ENCODE measurements at regions not wholly inside any gene's neighbourhood (a gene's known extent, or its start where the extent isn't known, plus 50 kb on each side); places are given as distances from the start of the nearest gene placed in this dataset.
A peak's percentile ranks its signal among the peaks of the same experiment; 100 is the strongest.
"Not testable (repeated sequence)": the region's sequence is repeated elsewhere in the genome, so short reads cannot be mapped to it uniquely, and the experiment has no call there.

- no peak for DNase-seq (ENCODE audit: extremely low read depth in 1 of 11, low read depth in 9 of 11, low spot score in 4 of 11)
These were observed 52.7 kb upstream of the PLA2G4A start for GRCh38 chr1:186775881-186776560.

GRCh38 chr1:186775036-186775435 lies 53.7 kb upstream of the PLA2G4A start:
- DNase-seq (ENCODE audit: extremely low read depth in 1 of 11, low read depth in 9 of 11, low spot score in 4 of 11): no peak

GRCh38 chr1:186772228-186772627 lies 56.5 kb upstream of the PLA2G4A start:
- no peak for DNase-seq (ENCODE audit: extremely low read depth in 1 of 11, low read depth in 9 of 11, low spot score in 4 of 11)

- DNase-seq (ENCODE audit: extremely low read depth in 1 of 11, low read depth in 9 of 11, low spot score in 4 of 11): no peak
These were observed 58.3 kb upstream of the PLA2G4A start for GRCh38 chr1:186770421-186770820.

- no peak for DNase-seq (ENCODE audit: extremely low read depth in 1 of 11, low read depth in 9 of 11, low spot score in 4 of 11)
These were observed 59.8 kb upstream of the PLA2G4A start for GRCh38 chr1:186768906-186769305.

- no peak for DNase-seq (ENCODE audit: extremely low read depth in 1 of 11, low read depth in 9 of 11, low spot score in 4 of 11)
These were observed 63.3 kb upstream of the PLA2G4A start for GRCh38 chr1:186765446-186765845.

GRCh38 chr1:186763107-186763506 lies 65.6 kb upstream of the PLA2G4A start:
- DNase-seq (ENCODE audit: extremely low read depth in 1 of 11, low read depth in 9 of 11, low spot score in 4 of 11): no peak

GRCh38 chr1:186762653-186763052 lies 66.1 kb upstream of the PLA2G4A start:
- DNase-seq (ENCODE audit: extremely low read depth in 1 of 11, low read depth in 9 of 11, low spot score in 4 of 11): no peak

- DNase-seq (ENCODE audit: extremely low read depth in 1 of 11, low read depth in 9 of 11, low spot score in 4 of 11): no peak
These were observed 67.4 kb upstream of the PLA2G4A start for GRCh38 chr1:186761358-186761757.

GRCh38 chr1:186760446-186760845 lies 68.3 kb upstream of the PLA2G4A start:
- no peak for DNase-seq (ENCODE audit: extremely low read depth in 1 of 11, low read depth in 9 of 11, low spot score in 4 of 11)

- DNase-seq (ENCODE audit: extremely low read depth in 1 of 11, low read depth in 9 of 11, low spot score in 4 of 11): not testable (repeated sequence)
These were observed 69.7 kb upstream of the PLA2G4A start for GRCh38 chr1:186758896-186759606.

GRCh38 chr1:186757851-186758250 lies 70.9 kb upstream of the PLA2G4A start:
- DNase-seq (ENCODE audit: extremely low read depth in 1 of 11, low read depth in 9 of 11, low spot score in 4 of 11): no peak

- no peak for DNase-seq (ENCODE audit: extremely low read depth in 1 of 11, low read depth in 9 of 11, low spot score in 4 of 11)
These were observed 74.1 kb upstream of the PLA2G4A start for GRCh38 chr1:186754542-186755145.

GRCh38 chr1:186753241-186753640 lies 73.0 kb upstream of the PTGS2 start:
- no peak for DNase-seq (ENCODE audit: extremely low read depth in 1 of 11, low read depth in 9 of 11, low spot score in 4 of 11)

GRCh38 chr1:186750257-186750656 lies 70.0 kb upstream of the PTGS2 start:
- no peak for DNase-seq (ENCODE audit: extremely low read depth in 1 of 11, low read depth in 9 of 11, low spot score in 4 of 11)

GRCh38 chr1:186749820-186750219 lies 69.6 kb upstream of the PTGS2 start:
- no peak for DNase-seq (ENCODE audit: extremely low read depth in 1 of 11, low read depth in 9 of 11, low spot score in 4 of 11)

GRCh38 chr1:186747661-186748060 lies 67.4 kb upstream of the PTGS2 start:
- DNase-seq (ENCODE audit: extremely low read depth in 1 of 11, low read depth in 9 of 11, low spot score in 4 of 11): no peak

GRCh38 chr1:186745531-186746146 lies 65.4 kb upstream of the PTGS2 start:
- peak in 1 of 11 donors; percentile 4 for DNase-seq (ENCODE audit: extremely low read depth in 1 of 11, low read depth in 9 of 11, low spot score in 4 of 11)

- DNase-seq (ENCODE audit: extremely low read depth in 1 of 11, low read depth in 9 of 11, low spot score in 4 of 11): no peak
These were observed 61.4 kb upstream of the PTGS2 start for GRCh38 chr1:186741640-186742039.

- DNase-seq (ENCODE audit: extremely low read depth in 1 of 11, low read depth in 9 of 11, low spot score in 4 of 11): no peak
These were observed 60.1 kb upstream of the PTGS2 start for GRCh38 chr1:186740324-186740723.
